ENCODE measurements at regions not wholly inside any gene's neighbourhood (a gene's known extent, or its start where the extent isn't known, plus 50 kb on each side); places are given as distances from the start of the nearest gene placed in this dataset.

GRCh38 chr6:120620900-120621299, 713.4 kb downstream of the TBC1D32 start:
- DNase-seq, result no peak

GRCh38 chr6:120615238-120615637, 719.0 kb downstream of the TBC1D32 start:
- DNase-seq, result no peak

- no peak for DNase-seq
Measured at GRCh38 chr6:120614723-120615122, 719.6 kb downstream of the TBC1D32 start.

- no peak for DNase-seq
Measured at GRCh38 chr6:120608826-120609225, 725.5 kb downstream of the TBC1D32 start.

GRCh38 chr6:120606743-120607142, 727.5 kb downstream of the TBC1D32 start:
- DNase-seq, result no peak

- DNase-seq, result no peak
Measured at GRCh38 chr6:120604510-120604909, 729.8 kb downstream of the TBC1D32 start.

- no peak for DNase-seq
Measured at GRCh38 chr6:120590611-120591010, 743.7 kb downstream of the TBC1D32 start.

- DNase-seq, result no peak
Measured at GRCh38 chr6:120588424-120588823, 745.9 kb downstream of the TBC1D32 start.

- no peak for DNase-seq
Measured at GRCh38 chr6:120587381-120587780, 746.9 kb downstream of the TBC1D32 start.

- DNase-seq, result no peak
Measured at GRCh38 chr6:120584111-120584760, 750.0 kb downstream of the TBC1D32 start.

- DNase-seq, result no peak
Measured at GRCh38 chr6:120576061-120576460, 758.2 kb downstream of the TBC1D32 start.

GRCh38 chr6:120569714-120570113, 764.6 kb downstream of the TBC1D32 start:
- DNase-seq, result no peak

GRCh38 chr6:120564779-120565178, 769.5 kb downstream of the TBC1D32 start:
- no peak for DNase-seq

- DNase-seq, result no peak
Measured at GRCh38 chr6:120558294-120558693, 776.0 kb downstream of the TBC1D32 start.

GRCh38 chr6:120557554-120557953, 776.7 kb downstream of the TBC1D32 start:
- no peak for DNase-seq

GRCh38 chr6:120556491-120556890, 777.8 kb downstream of the TBC1D32 start:
- no peak for DNase-seq

GRCh38 chr6:120553353-120553752, 780.9 kb downstream of the TBC1D32 start:
- no peak for DNase-seq

GRCh38 chr6:120545353-120545752, 788.9 kb downstream of the TBC1D32 start:
- no peak for DNase-seq

- no peak for DNase-seq
Measured at GRCh38 chr6:120534954-120535353, 799.3 kb downstream of the TBC1D32 start.

- DNase-seq, result no peak
Measured at GRCh38 chr6:120526576-120526975, 807.7 kb downstream of the TBC1D32 start.

GRCh38 chr6:120514544-120514943, 819.7 kb downstream of the TBC1D32 start:
- DNase-seq, result no peak

GRCh38 chr6:120511712-120512111, 822.6 kb downstream of the TBC1D32 start:
- no peak for DNase-seq

- DNase-seq, result no peak
Measured at GRCh38 chr6:120498711-120499110, 835.6 kb downstream of the TBC1D32 start.

- no peak for DNase-seq
Measured at GRCh38 chr6:120496661-120497060, 837.6 kb downstream of the TBC1D32 start.

- no peak for DNase-seq
Measured at GRCh38 chr6:120493505-120493904, 840.8 kb downstream of the TBC1D32 start.
